HEK293 (cell line): ENCODE measurements at regions not wholly inside any gene's neighbourhood (a gene's known extent, or its start where the extent isn't known, plus 50 kb on each side); places are given as distances from the start of the nearest gene placed in this dataset.

Experiments used
- CTCF ChIA-PET: fragments of 350-600 bp; formaldehyde crosslinking; extraction: SDS; loops from one replicate; lab custom pipeline; 2021; ENCODE audit warnings: antibody characterized with exemption; lab: Yijun Ruan, JAX
- POLR2A ChIA-PET: fragments of 300-600 bp; formaldehyde crosslinking; extraction: SDS; loops from one replicate; lab custom pipeline; 2020; ENCODE audit warnings: antibody characterized with exemption, inconsistent platforms; lab: Yijun Ruan, JAX
- H3K27ac ChIP-seq: fragments of 200-500 bp; sonication (Bioruptor generic); 2 replicates; pipeline ENCODE4 v1.5.1; 2014; ENCODE audit warnings: low read depth, low read length, control low read depth, inconsistent platforms; ENCODE audit errors: extremely low read depth
- H3K36me3 ChIP-seq, 2 experiments: fragments of 200-500 bp in 1 of 2; sonication (Bioruptor generic) in 1 of 2; 1 replicate in 1 of 2; 2 replicates in 1 of 2; pipeline ENCODE4 v1.5.1; 2014 to 2017; ENCODE audit warnings: inconsistent platforms in 2 of 2, low read length in 2 of 2; ENCODE audit not compliant: control insufficient read depth in 2 of 2, insufficient read depth in 1 of 2
- H3K4me1 ChIP-seq: fragments of 200-500 bp; sonication (Bioruptor generic); 2 replicates; pipeline ENCODE4 v1.5.1; 2014; ENCODE audit warnings: mild to moderate bottlenecking, low read length, inconsistent platforms; ENCODE audit not compliant: control insufficient read depth, insufficient read depth
- H3K4me3 ChIP-seq: 2 replicates; pipeline ENCODE4 v1.5.1; 2011; ENCODE audit warnings: low read depth, mild to moderate bottlenecking, control low read depth, low read length, moderate library complexity
- H3K9me3 ChIP-seq: fragments of 200-500 bp; sonication (Bioruptor generic); 2 replicates; pipeline ENCODE4 v1.5.1; 2014; ENCODE audit warnings: low read depth, low read length, inconsistent platforms; ENCODE audit not compliant: control insufficient read depth, insufficient read depth
- BCL11A ChIP-seq: fragments of 450-650 bp; formaldehyde crosslinking; IDR thresholded peaks from 2 replicates; pipeline ENCODE4 v1.5.1; 2016; ENCODE audit warnings: low read depth, missing biosample characterization, missing genetic modification characterization
- GLI4 ChIP-seq: fragments of 450-650 bp; formaldehyde crosslinking; IDR thresholded peaks from 2 replicates; pipeline ENCODE4 v1.5.1; 2016; ENCODE audit warnings: missing biosample characterization, missing genetic modification characterization
- HOXD13 ChIP-seq: sonication (generic); formaldehyde crosslinking; IDR thresholded peaks from 2 replicates; pipeline ENCODE4 v1.8.0; 2022; ENCODE audit warnings: missing genetic modification reagents, borderline replicate concordance
- ZBTB20 ChIP-seq: fragments of 450-650 bp; formaldehyde crosslinking; IDR thresholded peaks from 2 replicates; pipeline ENCODE4 v1.5.1; 2016; ENCODE audit warnings: missing biosample characterization, missing genetic modification characterization
- ZNF10 ChIP-seq: fragments of 450-650 bp; formaldehyde crosslinking; IDR thresholded peaks from 2 replicates; pipeline ENCODE4 v1.5.1; 2017; ENCODE audit warnings: missing biosample characterization, missing genetic modification characterization
- ZNF202 ChIP-seq: fragments of 450-650 bp; formaldehyde crosslinking; IDR thresholded peaks from 2 replicates; pipeline ENCODE4 v1.5.1; 2016; ENCODE audit warnings: missing biosample characterization, missing genetic modification characterization, borderline replicate concordance
- ZNF23 ChIP-seq: fragments of 450-650 bp; formaldehyde crosslinking; IDR thresholded peaks from 2 replicates; pipeline ENCODE4 v1.5.1; 2016; ENCODE audit warnings: missing biosample characterization, missing genetic modification characterization, borderline replicate concordance
- ZNF341 ChIP-seq: fragments of 450-650 bp; formaldehyde crosslinking; IDR thresholded peaks from 2 replicates; pipeline ENCODE4; 2016; ENCODE audit warnings: low read depth, missing biosample characterization, missing genetic modification characterization
- ZNF404 ChIP-seq: fragments of 450-650 bp; formaldehyde crosslinking; IDR thresholded peaks from 2 replicates; pipeline ENCODE4 v1.5.1; 2017; ENCODE audit warnings: missing biosample characterization, missing genetic modification characterization
- ZNF521 ChIP-seq: fragments of 450-650 bp; formaldehyde crosslinking; IDR thresholded peaks from 2 replicates; pipeline ENCODE4 v1.5.1; 2017; ENCODE audit warnings: missing biosample characterization, mild to moderate bottlenecking, missing genetic modification characterization
- ZNF623 ChIP-seq: fragments of 450-650 bp; formaldehyde crosslinking; IDR thresholded peaks from 2 replicates; pipeline ENCODE4 v1.5.1; 2016; ENCODE audit warnings: missing biosample characterization, missing genetic modification characterization
- ZNF785 ChIP-seq: fragments of 450-650 bp; formaldehyde crosslinking; IDR thresholded peaks from 2 replicates; pipeline ENCODE4 v1.5.1; 2016; ENCODE audit warnings: missing biosample characterization, missing genetic modification characterization
- ZSCAN16 ChIP-seq: fragments of 450-650 bp; formaldehyde crosslinking; IDR thresholded peaks from 2 replicates; pipeline ENCODE4 v1.5.1; 2016; ENCODE audit warnings: missing biosample characterization, missing genetic modification characterization
- ZXDB ChIP-seq: fragments of 450-650 bp; formaldehyde crosslinking; IDR thresholded peaks from 2 replicates; pipeline ENCODE4 v1.5.1; 2016; ENCODE audit warnings: missing biosample characterization, missing genetic modification characterization
- TF ChIP-seq, protein P1 (sequence below): IDR thresholded peaks from 2 replicates; pipeline ENCODE4 v1.6.1; 2011; ENCODE audit warnings: mild to moderate bottlenecking, low read depth, low read length, borderline replicate concordance
- TF ChIP-seq, protein P2 (sequence below): fragments of 450-650 bp; formaldehyde crosslinking; IDR thresholded peaks from 2 replicates; pipeline ENCODE4 v1.5.1; 2016; ENCODE audit warnings: missing biosample characterization, missing genetic modification characterization
- TF ChIP-seq, protein P3 (sequence below): fragments of 450-650 bp; formaldehyde crosslinking; IDR thresholded peaks from 2 replicates; pipeline ENCODE4 v1.5.1; 2016; ENCODE audit warnings: missing biosample characterization, missing genetic modification characterization
- TF ChIP-seq, protein P4 (sequence below): fragments of 450-650 bp; formaldehyde crosslinking; IDR thresholded peaks from 2 replicates; pipeline ENCODE4 v1.5.1; 2016; ENCODE audit warnings: missing biosample characterization, missing genetic modification characterization, borderline replicate concordance

DNA sequence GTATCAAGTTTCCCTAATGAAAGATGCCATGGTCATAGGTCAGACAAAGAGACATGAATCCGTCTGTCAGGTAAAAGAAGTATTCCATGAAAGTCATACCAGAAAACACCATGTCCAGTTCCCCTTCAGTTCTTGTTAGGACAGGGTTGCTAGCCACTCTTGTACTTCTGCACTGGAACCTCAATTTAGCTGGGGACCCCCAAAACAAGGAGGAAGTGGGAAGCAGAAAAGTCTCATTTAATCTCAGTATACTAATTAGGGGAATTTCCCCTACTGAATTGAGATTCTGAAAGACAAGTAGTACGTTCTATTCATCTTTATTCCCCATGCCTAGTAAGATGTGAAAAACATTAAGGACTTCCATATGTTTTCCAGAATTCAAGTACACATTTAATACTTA is 1289.9 kb upstream of the B3GALT2 start:
- CTCF ChIA-PET = no interaction called here
- Histone ChIP-seq H3K36me3 (no peaks in the 10 kb centered on the region), H3K4me3 (no peak overlapping the region), H3K9me3 (no peaks in the 10 kb centered on the region), H3K4me1 (no peaks in the 10 kb centered on the region), H3K27ac (no peak overlapping the region)
- POLR2A ChIA-PET = no interaction called here
- TF ChIP-seq BCL11A = no peak

DNA sequence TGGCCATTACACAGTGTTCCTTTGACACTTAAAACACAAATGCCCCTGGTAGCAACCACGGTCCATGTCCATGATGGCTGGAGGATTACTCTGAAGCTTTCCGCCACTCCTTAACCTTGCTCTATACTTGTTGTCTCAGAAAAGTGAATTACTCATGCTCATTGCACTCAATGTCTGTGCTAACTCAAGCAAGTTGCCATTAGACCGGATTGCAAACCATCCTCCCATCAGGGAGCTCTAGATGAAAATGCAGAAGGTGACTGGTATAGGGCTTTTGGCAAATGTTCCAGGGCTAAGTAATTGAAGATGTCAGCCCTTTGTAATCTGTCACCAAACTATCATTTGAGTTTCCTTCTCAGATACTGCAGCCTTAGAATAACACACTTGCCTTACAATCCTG is 1288.3 kb upstream of the B3GALT2 start:
- Histone ChIP-seq H3K4me3 (no peak overlapping the region), H3K27ac (no peak overlapping the region), H3K36me3 (no peaks in the 10 kb centered on the region), H3K4me1 (no peaks in the 10 kb centered on the region), H3K9me3 (no peaks in the 10 kb centered on the region)
- CTCF ChIA-PET = interaction anchor here (0.7 kb wide), 1 partner anchor 132 kb away, joined by 4 read pairs; no protein-coding TSS in a partner anchor
- TF ChIP-seq ZNF404 (tag by site-specific recombination) (no peak), HOXD13 (CRISPR knock-in tag) (no peak), ZNF23 (tag by site-specific recombination) (no peak), ZNF623 (tag by site-specific recombination) (no peak), ZNF521 (tag by site-specific recombination) (no peak), ZNF785 (tag by site-specific recombination) (no peak), ZBTB20 (tag by site-specific recombination) (no peak), ZNF10 (tag by site-specific recombination) (no peak), ZSCAN16 (tag by site-specific recombination) (no peak), ZNF341 (tag by site-specific recombination) (no peak), ZXDB (no peak), GLI4 (tag by site-specific recombination) (no peak), ZNF202 (tag by site-specific recombination) (no peak)
- TF ChIP-seq, protein P1, sequence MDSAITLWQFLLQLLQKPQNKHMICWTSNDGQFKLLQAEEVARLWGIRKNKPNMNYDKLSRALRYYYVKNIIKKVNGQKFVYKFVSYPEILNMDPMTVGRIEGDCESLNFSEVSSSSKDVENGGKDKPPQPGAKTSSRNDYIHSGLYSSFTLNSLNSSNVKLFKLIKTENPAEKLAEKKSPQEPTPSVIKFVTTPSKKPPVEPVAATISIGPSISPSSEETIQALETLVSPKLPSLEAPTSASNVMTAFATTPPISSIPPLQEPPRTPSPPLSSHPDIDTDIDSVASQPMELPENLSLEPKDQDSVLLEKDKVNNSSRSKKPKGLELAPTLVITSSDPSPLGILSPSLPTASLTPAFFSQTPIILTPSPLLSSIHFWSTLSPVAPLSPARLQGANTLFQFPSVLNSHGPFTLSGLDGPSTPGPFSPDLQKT = no peak
- TF ChIP-seq, protein P2, sequence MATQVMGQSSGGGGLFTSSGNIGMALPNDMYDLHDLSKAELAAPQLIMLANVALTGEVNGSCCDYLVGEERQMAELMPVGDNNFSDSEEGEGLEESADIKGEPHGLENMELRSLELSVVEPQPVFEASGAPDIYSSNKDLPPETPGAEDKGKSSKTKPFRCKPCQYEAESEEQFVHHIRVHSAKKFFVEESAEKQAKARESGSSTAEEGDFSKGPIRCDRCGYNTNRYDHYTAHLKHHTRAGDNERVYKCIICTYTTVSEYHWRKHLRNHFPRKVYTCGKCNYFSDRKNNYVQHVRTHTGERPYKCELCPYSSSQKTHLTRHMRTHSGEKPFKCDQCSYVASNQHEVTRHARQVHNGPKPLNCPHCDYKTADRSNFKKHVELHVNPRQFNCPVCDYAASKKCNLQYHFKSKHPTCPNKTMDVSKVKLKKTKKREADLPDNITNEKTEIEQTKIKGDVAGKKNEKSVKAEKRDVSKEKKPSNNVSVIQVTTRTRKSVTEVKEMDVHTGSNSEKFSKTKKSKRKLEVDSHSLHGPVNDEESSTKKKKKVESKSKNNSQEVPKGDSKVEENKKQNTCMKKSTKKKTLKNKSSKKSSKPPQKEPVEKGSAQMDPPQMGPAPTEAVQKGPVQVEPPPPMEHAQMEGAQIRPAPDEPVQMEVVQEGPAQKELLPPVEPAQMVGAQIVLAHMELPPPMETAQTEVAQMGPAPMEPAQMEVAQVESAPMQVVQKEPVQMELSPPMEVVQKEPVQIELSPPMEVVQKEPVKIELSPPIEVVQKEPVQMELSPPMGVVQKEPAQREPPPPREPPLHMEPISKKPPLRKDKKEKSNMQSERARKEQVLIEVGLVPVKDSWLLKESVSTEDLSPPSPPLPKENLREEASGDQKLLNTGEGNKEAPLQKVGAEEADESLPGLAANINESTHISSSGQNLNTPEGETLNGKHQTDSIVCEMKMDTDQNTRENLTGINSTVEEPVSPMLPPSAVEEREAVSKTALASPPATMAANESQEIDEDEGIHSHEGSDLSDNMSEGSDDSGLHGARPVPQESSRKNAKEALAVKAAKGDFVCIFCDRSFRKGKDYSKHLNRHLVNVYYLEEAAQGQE (tag by site-specific recombination) = no peak
- TF ChIP-seq, protein P3, sequence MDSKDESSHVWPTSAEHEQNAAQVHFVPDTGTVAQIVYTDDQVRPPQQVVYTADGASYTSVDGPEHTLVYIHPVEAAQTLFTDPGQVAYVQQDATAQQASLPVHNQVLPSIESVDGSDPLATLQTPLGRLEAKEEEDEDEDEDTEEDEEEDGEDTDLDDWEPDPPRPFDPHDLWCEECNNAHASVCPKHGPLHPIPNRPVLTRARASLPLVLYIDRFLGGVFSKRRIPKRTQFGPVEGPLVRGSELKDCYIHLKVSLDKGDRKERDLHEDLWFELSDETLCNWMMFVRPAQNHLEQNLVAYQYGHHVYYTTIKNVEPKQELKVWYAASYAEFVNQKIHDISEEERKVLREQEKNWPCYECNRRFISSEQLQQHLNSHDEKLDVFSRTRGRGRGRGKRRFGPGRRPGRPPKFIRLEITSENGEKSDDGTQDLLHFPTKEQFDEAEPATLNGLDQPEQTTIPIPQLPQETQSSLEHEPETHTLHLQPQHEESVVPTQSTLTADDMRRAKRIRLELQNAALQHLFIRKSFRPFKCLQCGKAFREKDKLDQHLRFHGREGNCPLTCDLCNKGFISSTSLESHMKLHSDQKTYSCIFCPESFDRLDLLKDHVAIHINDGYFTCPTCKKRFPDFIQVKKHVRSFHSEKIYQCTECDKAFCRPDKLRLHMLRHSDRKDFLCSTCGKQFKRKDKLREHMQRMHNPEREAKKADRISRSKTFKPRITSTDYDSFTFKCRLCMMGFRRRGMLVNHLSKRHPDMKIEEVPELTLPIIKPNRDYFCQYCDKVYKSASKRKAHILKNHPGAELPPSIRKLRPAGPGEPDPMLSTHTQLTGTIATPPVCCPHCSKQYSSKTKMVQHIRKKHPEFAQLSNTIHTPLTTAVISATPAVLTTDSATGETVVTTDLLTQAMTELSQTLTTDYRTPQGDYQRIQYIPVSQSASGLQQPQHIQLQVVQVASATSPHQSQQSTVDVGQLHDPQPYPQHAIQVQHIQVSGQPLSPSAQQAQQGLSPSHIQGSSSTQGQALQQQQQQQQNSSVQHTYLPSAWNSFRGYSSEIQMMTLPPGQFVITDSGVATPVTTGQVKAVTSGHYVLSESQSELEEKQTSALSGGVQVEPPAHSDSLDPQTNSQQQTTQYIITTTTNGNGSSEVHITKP (tag by site-specific recombination) = no peak
- TF ChIP-seq, protein P4, sequence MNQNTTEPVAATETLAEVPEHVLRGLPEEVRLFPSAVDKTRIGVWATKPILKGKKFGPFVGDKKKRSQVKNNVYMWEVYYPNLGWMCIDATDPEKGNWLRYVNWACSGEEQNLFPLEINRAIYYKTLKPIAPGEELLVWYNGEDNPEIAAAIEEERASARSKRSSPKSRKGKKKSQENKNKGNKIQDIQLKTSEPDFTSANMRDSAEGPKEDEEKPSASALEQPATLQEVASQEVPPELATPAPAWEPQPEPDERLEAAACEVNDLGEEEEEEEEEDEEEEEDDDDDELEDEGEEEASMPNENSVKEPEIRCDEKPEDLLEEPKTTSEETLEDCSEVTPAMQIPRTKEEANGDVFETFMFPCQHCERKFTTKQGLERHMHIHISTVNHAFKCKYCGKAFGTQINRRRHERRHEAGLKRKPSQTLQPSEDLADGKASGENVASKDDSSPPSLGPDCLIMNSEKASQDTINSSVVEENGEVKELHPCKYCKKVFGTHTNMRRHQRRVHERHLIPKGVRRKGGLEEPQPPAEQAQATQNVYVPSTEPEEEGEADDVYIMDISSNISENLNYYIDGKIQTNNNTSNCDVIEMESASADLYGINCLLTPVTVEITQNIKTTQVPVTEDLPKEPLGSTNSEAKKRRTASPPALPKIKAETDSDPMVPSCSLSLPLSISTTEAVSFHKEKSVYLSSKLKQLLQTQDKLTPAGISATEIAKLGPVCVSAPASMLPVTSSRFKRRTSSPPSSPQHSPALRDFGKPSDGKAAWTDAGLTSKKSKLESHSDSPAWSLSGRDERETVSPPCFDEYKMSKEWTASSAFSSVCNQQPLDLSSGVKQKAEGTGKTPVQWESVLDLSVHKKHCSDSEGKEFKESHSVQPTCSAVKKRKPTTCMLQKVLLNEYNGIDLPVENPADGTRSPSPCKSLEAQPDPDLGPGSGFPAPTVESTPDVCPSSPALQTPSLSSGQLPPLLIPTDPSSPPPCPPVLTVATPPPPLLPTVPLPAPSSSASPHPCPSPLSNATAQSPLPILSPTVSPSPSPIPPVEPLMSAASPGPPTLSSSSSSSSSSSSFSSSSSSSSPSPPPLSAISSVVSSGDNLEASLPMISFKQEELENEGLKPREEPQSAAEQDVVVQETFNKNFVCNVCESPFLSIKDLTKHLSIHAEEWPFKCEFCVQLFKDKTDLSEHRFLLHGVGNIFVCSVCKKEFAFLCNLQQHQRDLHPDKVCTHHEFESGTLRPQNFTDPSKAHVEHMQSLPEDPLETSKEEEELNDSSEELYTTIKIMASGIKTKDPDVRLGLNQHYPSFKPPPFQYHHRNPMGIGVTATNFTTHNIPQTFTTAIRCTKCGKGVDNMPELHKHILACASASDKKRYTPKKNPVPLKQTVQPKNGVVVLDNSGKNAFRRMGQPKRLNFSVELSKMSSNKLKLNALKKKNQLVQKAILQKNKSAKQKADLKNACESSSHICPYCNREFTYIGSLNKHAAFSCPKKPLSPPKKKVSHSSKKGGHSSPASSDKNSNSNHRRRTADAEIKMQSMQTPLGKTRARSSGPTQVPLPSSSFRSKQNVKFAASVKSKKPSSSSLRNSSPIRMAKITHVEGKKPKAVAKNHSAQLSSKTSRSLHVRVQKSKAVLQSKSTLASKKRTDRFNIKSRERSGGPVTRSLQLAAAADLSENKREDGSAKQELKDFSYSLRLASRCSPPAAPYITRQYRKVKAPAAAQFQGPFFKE (tag by site-specific recombination) = no peak
- POLR2A ChIA-PET = no interaction called here
